AG08396 (cell line): ENCODE measurements at regions not wholly inside any gene's neighbourhood (a gene's known extent, or its start where the extent isn't known, plus 50 kb on each side); places are given as distances from the start of the nearest gene placed in this dataset.

Source experiments
- DNase-seq: peaks from one replicate; pipeline ENCODE4 v3.0.0; 2012; ENCODE audit warnings: low spot score, mixed read lengths

- DNase-seq: no peak
These were observed 127.6 kb downstream of the DNAJB9 start for GRCh38 chr7:108697254-108697653.

- no peak for DNase-seq
These were observed 141.9 kb downstream of the DNAJB9 start for GRCh38 chr7:108711611-108712010.

GRCh38 chr7:108716783-108717182 is 147.1 kb downstream of the DNAJB9 start:
- no peak for DNase-seq

- DNase-seq: no peak
These were observed 148.1 kb downstream of the DNAJB9 start for GRCh38 chr7:108717781-108718180.

- no peak for DNase-seq
These were observed 150.0 kb downstream of the DNAJB9 start for GRCh38 chr7:108719631-108720030.

GRCh38 chr7:108722561-108722960 is 152.9 kb downstream of the DNAJB9 start:
- DNase-seq: no peak

GRCh38 chr7:108723381-108723814 is 153.7 kb downstream of the DNAJB9 start:
- DNase-seq: no peak

- DNase-seq: no peak
These were observed 154.8 kb downstream of the DNAJB9 start for GRCh38 chr7:108724251-108725100.

- DNase-seq: no peak
These were observed 166.1 kb downstream of the DNAJB9 start for GRCh38 chr7:108735814-108736213.

- DNase-seq: no peak
These were observed 166.7 kb downstream of the DNAJB9 start for GRCh38 chr7:108736221-108736891.

GRCh38 chr7:108770981-108771745 is 201.5 kb downstream of the DNAJB9 start:
- DNase-seq: no peak

- no peak for DNase-seq
These were observed 202.2 kb downstream of the DNAJB9 start for GRCh38 chr7:108771853-108772252.

- no peak for DNase-seq
These were observed 208.3 kb downstream of the DNAJB9 start for GRCh38 chr7:108777966-108778365.

GRCh38 chr7:108789451-108789850 is 219.8 kb downstream of the DNAJB9 start:
- DNase-seq: no peak

- no peak for DNase-seq
These were observed 224.8 kb downstream of the DNAJB9 start for GRCh38 chr7:108794466-108794865.

- DNase-seq: no peak
These were observed 233.0 kb downstream of the DNAJB9 start for GRCh38 chr7:108802650-108803049.

- peak; percentile 4 for DNase-seq
These were observed 236.2 kb downstream of the DNAJB9 start for GRCh38 chr7:108805808-108806397.

GRCh38 chr7:108808549-108809266 is 239.0 kb downstream of the DNAJB9 start:
- no peak for DNase-seq

GRCh38 chr7:108809356-108809755 is 239.7 kb downstream of the DNAJB9 start:
- no peak for DNase-seq

- DNase-seq: no peak
These were observed 241.2 kb downstream of the DNAJB9 start for GRCh38 chr7:108810756-108811385.
